ENCODE measurements at regions not wholly inside any gene's neighbourhood (a gene's known extent, or its start where the extent isn't known, plus 50 kb on each side); places are given as distances from the start of the nearest gene placed in this dataset.

DNA sequence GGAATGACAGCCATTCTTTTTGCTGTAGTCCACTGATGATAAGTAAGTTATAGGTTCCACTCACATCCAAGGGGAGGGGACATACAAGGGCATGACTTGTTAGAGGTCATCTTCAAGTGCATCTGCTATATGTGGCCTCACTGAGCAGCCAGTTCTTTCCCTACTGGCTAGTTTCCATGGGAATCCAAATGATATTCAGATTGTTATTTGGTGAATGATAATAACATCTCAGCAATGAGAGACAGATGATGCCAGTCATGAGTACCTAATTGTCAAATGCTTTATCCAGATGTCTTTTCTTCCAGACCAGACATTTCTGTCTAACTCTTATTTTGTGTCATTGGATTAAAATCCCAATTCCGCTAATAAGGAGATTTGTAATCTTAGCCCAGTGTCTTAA lies 460.4 kb upstream of the BOD1L1 start (continued):
- TF ChIP-seq, protein P1, sequence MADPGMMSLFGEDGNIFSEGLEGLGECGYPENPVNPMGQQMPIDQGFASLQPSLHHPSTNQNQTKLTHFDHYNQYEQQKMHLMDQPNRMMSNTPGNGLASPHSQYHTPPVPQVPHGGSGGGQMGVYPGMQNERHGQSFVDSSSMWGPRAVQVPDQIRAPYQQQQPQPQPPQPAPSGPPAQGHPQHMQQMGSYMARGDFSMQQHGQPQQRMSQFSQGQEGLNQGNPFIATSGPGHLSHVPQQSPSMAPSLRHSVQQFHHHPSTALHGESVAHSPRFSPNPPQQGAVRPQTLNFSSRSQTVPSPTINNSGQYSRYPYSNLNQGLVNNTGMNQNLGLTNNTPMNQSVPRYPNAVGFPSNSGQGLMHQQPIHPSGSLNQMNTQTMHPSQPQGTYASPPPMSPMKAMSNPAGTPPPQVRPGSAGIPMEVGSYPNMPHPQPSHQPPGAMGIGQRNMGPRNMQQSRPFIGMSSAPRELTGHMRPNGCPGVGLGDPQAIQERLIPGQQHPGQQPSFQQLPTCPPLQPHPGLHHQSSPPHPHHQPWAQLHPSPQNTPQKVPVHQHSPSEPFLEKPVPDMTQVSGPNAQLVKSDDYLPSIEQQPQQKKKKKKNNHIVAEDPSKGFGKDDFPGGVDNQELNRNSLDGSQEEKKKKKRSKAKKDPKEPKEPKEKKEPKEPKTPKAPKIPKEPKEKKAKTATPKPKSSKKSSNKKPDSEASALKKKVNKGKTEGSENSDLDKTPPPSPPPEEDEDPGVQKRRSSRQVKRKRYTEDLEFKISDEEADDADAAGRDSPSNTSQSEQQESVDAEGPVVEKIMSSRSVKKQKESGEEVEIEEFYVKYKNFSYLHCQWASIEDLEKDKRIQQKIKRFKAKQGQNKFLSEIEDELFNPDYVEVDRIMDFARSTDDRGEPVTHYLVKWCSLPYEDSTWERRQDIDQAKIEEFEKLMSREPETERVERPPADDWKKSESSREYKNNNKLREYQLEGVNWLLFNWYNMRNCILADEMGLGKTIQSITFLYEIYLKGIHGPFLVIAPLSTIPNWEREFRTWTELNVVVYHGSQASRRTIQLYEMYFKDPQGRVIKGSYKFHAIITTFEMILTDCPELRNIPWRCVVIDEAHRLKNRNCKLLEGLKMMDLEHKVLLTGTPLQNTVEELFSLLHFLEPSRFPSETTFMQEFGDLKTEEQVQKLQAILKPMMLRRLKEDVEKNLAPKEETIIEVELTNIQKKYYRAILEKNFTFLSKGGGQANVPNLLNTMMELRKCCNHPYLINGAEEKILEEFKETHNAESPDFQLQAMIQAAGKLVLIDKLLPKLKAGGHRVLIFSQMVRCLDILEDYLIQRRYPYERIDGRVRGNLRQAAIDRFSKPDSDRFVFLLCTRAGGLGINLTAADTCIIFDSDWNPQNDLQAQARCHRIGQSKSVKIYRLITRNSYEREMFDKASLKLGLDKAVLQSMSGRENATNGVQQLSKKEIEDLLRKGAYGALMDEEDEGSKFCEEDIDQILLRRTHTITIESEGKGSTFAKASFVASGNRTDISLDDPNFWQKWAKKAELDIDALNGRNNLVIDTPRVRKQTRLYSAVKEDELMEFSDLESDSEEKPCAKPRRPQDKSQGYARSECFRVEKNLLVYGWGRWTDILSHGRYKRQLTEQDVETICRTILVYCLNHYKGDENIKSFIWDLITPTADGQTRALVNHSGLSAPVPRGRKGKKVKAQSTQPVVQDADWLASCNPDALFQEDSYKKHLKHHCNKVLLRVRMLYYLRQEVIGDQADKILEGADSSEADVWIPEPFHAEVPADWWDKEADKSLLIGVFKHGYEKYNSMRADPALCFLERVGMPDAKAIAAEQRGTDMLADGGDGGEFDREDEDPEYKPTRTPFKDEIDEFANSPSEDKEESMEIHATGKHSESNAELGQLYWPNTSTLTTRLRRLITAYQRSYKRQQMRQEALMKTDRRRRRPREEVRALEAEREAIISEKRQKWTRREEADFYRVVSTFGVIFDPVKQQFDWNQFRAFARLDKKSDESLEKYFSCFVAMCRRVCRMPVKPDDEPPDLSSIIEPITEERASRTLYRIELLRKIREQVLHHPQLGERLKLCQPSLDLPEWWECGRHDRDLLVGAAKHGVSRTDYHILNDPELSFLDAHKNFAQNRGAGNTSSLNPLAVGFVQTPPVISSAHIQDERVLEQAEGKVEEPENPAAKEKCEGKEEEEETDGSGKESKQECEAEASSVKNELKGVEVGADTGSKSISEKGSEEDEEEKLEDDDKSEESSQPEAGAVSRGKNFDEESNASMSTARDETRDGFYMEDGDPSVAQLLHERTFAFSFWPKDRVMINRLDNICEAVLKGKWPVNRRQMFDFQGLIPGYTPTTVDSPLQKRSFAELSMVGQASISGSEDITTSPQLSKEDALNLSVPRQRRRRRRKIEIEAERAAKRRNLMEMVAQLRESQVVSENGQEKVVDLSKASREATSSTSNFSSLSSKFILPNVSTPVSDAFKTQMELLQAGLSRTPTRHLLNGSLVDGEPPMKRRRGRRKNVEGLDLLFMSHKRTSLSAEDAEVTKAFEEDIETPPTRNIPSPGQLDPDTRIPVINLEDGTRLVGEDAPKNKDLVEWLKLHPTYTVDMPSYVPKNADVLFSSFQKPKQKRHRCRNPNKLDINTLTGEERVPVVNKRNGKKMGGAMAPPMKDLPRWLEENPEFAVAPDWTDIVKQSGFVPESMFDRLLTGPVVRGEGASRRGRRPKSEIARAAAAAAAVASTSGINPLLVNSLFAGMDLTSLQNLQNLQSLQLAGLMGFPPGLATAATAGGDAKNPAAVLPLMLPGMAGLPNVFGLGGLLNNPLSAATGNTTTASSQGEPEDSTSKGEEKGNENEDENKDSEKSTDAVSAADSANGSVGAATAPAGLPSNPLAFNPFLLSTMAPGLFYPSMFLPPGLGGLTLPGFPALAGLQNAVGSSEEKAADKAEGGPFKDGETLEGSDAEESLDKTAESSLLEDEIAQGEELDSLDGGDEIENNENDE (IDR thresholded peaks at IDR 0.05; ENCODE audit: insufficient replicate concordance, low read length): no peak
- TF ChIP-seq JUND (IDR thresholded peaks at IDR 0.05; ENCODE audit: low read length): no peak
- no peak for TF ChIP-seq KDM5A (IDR thresholded peaks at IDR 0.05; ENCODE audit: low read length)
- no peak for TF ChIP-seq HDAC6 (IDR thresholded peaks at IDR 0.05; ENCODE audit: low read depth, low read length)
- no peak for TF ChIP-seq YY1 (IDR thresholded peaks at IDR 0.05; ENCODE audit: low read depth, low read length)
- no peak for TF ChIP-seq FOSL1 (IDR thresholded peaks at IDR 0.05; ENCODE audit: insufficient read depth, low read depth, low read length)
- TF ChIP-seq EP300 (IDR thresholded peaks at IDR 0.05; ENCODE audit: borderline replicate concordance in 1 of 2, low read depth in 2 of 2, low read length in 2 of 2): no peak

Data from H1 (cell line).